BLaER1 (cell line): ENCODE measurements at regions not wholly inside any gene's neighbourhood (a gene's known extent, or its start where the extent isn't known, plus 50 kb on each side); places are given as distances from the start of the nearest gene placed in this dataset.

ENCODE experiments used
- H3K27ac ChIP-seq: shearing (Covaris generic); formaldehyde crosslinking; 2 replicates; pipeline ENCODE4 v1.8.1; 2022
- H3K27me3 ChIP-seq: shearing (Covaris generic); formaldehyde crosslinking; 2 replicates; pipeline ENCODE4 v1.8.1; 2022
- H3K36me3 ChIP-seq: shearing (Covaris generic); formaldehyde crosslinking; 2 replicates; pipeline ENCODE4 v1.8.1; 2022
- H3K4me1 ChIP-seq: shearing (Covaris generic); formaldehyde crosslinking; 2 replicates; pipeline ENCODE4 v1.8.1; 2022
- H3K4me2 ChIP-seq: shearing (Covaris generic); formaldehyde crosslinking; 2 replicates; pipeline ENCODE4 v1.8.1; 2022
- H3K4me3 ChIP-seq: shearing (Covaris generic); formaldehyde crosslinking; 2 replicates; pipeline ENCODE4 v1.8.1; 2022
- H3K9ac ChIP-seq: shearing (Covaris generic); formaldehyde crosslinking; 2 replicates; pipeline ENCODE4 v1.8.1; 2022
- H3K9me3 ChIP-seq: shearing (Covaris generic); formaldehyde crosslinking; 2 replicates; pipeline ENCODE4 v1.8.1; 2022
- H4K20me1 ChIP-seq: shearing (Covaris generic); formaldehyde crosslinking; 2 replicates; pipeline ENCODE4 v1.8.1; 2022
- Cebpa-rat ChIP-seq: shearing (Covaris generic); IDR thresholded peaks from 2 replicates; pipeline ENCODE4 v1.8.1; 2022

GRCh38 chr1:14294006-14294405 lies 304.5 kb upstream of the KAZN start:
- Histone ChIP-seq H3K27ac (no peak overlapping the region), H3K4me2 (no peak overlapping the region), H3K4me3 (no peak overlapping the region), H3K9ac (no peak overlapping the region), H3K4me1 (0 out of 2 replicates have a peak, but pooled peaks cover 8% of the 10 kb centered on the region), H3K36me3 (no peaks in the 10 kb centered on the region), H3K27me3 (no peaks in the 10 kb centered on the region), H3K9me3 (no peaks in the 10 kb centered on the region), H4K20me1 (no peaks in the 10 kb centered on the region)
- no peak for TF ChIP-seq Cebpa-rat

DNA sequence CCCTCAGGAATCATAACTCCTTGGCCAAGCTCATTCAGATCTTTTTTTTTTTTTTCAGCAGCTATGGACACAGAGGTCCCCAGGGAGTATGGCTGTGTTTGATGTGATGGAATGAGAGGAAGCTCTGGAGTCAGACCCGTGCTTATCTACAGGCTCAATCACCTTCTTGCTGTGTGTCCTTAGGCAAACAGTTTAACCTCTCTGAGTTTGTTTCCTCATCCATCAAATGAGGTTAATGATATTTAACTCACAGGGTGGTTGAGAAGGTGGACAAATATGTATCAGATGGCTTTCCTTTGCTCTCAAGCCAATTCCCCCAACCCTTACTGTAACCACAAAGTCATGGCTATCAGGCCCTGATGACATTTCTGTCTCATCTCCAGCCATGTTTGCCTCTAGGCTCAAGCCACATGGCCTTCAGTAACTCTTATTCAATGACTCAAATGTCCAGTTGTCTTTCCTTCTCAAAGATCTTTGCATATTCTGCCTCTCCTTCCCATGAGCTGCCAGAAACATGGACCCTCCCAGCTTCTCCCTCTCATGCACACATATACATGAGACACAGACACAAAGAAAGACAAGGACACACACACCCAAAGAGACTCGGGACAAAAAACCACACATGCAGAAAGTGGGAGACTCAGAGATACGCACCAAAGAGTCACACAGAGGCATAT lies 303.5 kb upstream of the KAZN start:
- H3K9me3 ChIP-seq: no peaks in the 10 kb centered on the region
- H3K27me3 ChIP-seq: no peaks in the 10 kb centered on the region
- H3K36me3 ChIP-seq: no peaks in the 10 kb centered on the region
- H3K27ac ChIP-seq: no peak overlapping the region
- no peak overlapping the region for H3K4me3 ChIP-seq
- H3K4me1 ChIP-seq: 0 out of 2 replicates have a peak, but pooled peaks cover 8% of the 10 kb centered on the region
- no peaks in the 10 kb centered on the region for H4K20me1 ChIP-seq
- no peak for TF ChIP-seq Cebpa-rat
- no peak overlapping the region for H3K9ac ChIP-seq
- H3K4me2 ChIP-seq: no peak overlapping the region

DNA sequence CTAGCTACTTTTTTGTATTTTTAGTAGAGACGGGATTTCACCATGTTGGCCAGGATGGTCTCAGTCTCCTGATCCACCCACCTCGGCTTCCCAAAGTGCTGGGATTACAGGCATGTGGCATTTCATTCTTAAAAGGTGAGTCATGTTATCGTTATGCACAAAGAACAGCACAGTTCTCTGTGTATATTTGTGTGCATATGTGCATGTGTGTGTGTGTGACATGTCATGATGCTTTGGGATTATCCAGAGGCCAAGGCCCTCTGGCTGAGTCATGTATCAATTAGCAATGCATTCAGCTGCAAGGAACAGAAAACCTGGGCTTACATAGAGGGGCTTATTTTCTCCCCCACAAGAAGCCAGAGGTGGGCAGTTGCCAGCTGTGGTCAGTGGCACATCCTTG lies 301.7 kb upstream of the KAZN start:
- no peak overlapping the region for H3K9ac ChIP-seq
- H3K4me3 ChIP-seq: no peak overlapping the region
- TF ChIP-seq Cebpa-rat: no peak
- H3K36me3 ChIP-seq: no peaks in the 10 kb centered on the region
- H4K20me1 ChIP-seq: no peaks in the 10 kb centered on the region
- H3K27me3 ChIP-seq: no peaks in the 10 kb centered on the region
- H3K27ac ChIP-seq: no peak overlapping the region
- H3K9me3 ChIP-seq: no peaks in the 10 kb centered on the region
- H3K4me2 ChIP-seq: no peak overlapping the region
- 0 out of 2 replicates have a peak, but pooled peaks cover 8% of the 10 kb centered on the region for H3K4me1 ChIP-seq

GRCh38 chr1:14297356-14297755 lies 301.1 kb upstream of the KAZN start:
- Histone ChIP-seq H4K20me1 (no peaks in the 10 kb centered on the region), H3K9ac (no peak overlapping the region), H3K4me1 (0 out of 2 replicates have a peak, but pooled peaks cover 7% of the 10 kb centered on the region), H3K27me3 (no peaks in the 10 kb centered on the region), H3K27ac (no peak overlapping the region), H3K9me3 (no peaks in the 10 kb centered on the region), H3K4me2 (no peak overlapping the region), H3K36me3 (no peaks in the 10 kb centered on the region), H3K4me3 (no peak overlapping the region)
- no peak for TF ChIP-seq Cebpa-rat

- Histone ChIP-seq H3K9ac (no peak overlapping the region), H3K27me3 (no peaks in the 10 kb centered on the region), H4K20me1 (no peaks in the 10 kb centered on the region), H3K9me3 (no peaks in the 10 kb centered on the region), H3K36me3 (no peaks in the 10 kb centered on the region), H3K27ac (no peak overlapping the region), H3K4me3 (no peak overlapping the region), H3K4me2 (no peak overlapping the region), H3K4me1 (no peaks in the 10 kb centered on the region)
- no peak for TF ChIP-seq Cebpa-rat
Measured at GRCh38 chr1:14298806-14299205, 299.7 kb upstream of the KAZN start.

- Histone ChIP-seq H4K20me1 (no peaks in the 10 kb centered on the region), H3K4me1 (no peaks in the 10 kb centered on the region)
- TF ChIP-seq Cebpa-rat: no peak
Measured at GRCh38 chr1:14300991-14301703, 297.3 kb upstream of the KAZN start.

GRCh38 chr1:14301704-14302024 lies 296.8 kb upstream of the KAZN start:
- Histone ChIP-seq H3K4me2 (no peak overlapping the region), H3K9me3 (no peaks in the 10 kb centered on the region), H4K20me1 (no peaks in the 10 kb centered on the region), H3K27me3 (no peaks in the 10 kb centered on the region), H3K4me3 (no peak overlapping the region), H3K9ac (no peak overlapping the region), H3K27ac (no peak overlapping the region), H3K36me3 (no peaks in the 10 kb centered on the region), H3K4me1 (no peaks in the 10 kb centered on the region)
- TF ChIP-seq Cebpa-rat: no peak

More at GRCh38 chr1:14300991-14301703, 297.3 kb upstream of the KAZN start:
- Histone ChIP-seq H3K9ac (no peak overlapping the region), H3K4me2 (no peak overlapping the region), H3K27me3 (no peaks in the 10 kb centered on the region), H3K9me3 (no peaks in the 10 kb centered on the region), H3K4me3 (no peak overlapping the region), H3K36me3 (no peaks in the 10 kb centered on the region), H3K27ac (no peak overlapping the region)

DNA sequence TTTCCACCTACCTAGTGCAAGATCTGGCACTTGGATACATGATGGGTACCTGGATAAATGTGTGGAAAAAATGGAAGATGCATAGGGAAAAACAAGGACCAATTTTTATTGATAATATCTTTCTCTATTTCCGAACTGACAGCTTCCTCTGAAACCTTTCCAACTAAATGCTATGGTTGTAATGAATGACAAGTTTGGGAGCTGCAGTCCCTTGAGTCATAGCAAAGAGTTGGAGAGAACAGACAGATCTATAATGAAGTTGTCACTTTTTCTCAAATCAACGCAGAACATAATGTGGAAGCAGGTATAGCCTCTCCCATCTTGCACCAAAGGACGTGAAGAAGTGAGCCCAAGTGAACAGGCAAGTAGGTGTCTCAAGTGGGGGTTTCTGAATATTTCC lies 296.5 kb upstream of the KAZN start:
- H3K36me3 ChIP-seq: no peaks in the 10 kb centered on the region

GRCh38 chr1:14303011-14303410 lies 295.5 kb upstream of the KAZN start:
- no peak overlapping the region for H3K4me2 ChIP-seq
- H3K9ac ChIP-seq: no peak overlapping the region
- no peak overlapping the region for H3K4me3 ChIP-seq
- TF ChIP-seq Cebpa-rat: no peak
- H4K20me1 ChIP-seq: no peaks in the 10 kb centered on the region
- no peaks in the 10 kb centered on the region for H3K27me3 ChIP-seq
- H3K4me1 ChIP-seq: no peaks in the 10 kb centered on the region
- no peaks in the 10 kb centered on the region for H3K9me3 ChIP-seq
- H3K27ac ChIP-seq: no peak overlapping the region
- H3K36me3 ChIP-seq: no peaks in the 10 kb centered on the region

More for the DNA sequence above, 296.5 kb upstream of the KAZN start:
- Histone ChIP-seq H3K9ac (no peak overlapping the region), H3K4me3 (no peak overlapping the region), H3K27me3 (no peaks in the 10 kb centered on the region), H4K20me1 (no peaks in the 10 kb centered on the region), H3K4me2 (no peak overlapping the region), H3K4me1 (no peaks in the 10 kb centered on the region), H3K9me3 (no peaks in the 10 kb centered on the region), H3K27ac (no peak overlapping the region)
- TF ChIP-seq Cebpa-rat: no peak

DNA sequence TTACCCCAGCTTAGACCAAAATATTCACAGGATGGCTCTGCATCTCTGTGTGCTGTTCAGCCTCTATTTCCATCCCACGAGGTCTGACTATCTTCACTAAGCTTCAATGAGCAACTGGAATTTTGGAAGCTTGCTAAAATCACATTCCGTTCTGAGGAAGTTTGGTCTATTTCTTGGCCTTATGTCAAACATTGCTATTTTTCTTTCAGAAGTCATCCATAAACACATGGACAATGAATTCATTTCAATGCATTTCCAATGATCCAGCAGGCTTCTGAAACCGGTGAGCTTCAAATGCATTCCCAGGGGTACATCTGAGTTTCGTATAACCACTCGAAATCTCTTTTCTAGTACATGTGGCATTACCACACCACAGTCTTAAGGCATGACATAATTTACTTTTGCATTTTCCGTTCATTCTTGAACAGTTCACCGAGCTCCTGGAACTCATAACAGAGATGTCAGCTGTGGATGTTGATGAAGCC lies 294.1 kb upstream of the KAZN start:
- no peak overlapping the region for H3K4me3 ChIP-seq
- H3K4me2 ChIP-seq: no peak overlapping the region
- no peak for TF ChIP-seq Cebpa-rat
- no peaks in the 10 kb centered on the region for H4K20me1 ChIP-seq
- H3K36me3 ChIP-seq: no peaks in the 10 kb centered on the region
- no peak overlapping the region for H3K27ac ChIP-seq
- no peaks in the 10 kb centered on the region for H3K9me3 ChIP-seq
- no peaks in the 10 kb centered on the region for H3K4me1 ChIP-seq
- no peaks in the 10 kb centered on the region for H3K27me3 ChIP-seq
- H3K9ac ChIP-seq: no peak overlapping the region
